Lower leg skin (tissue), 4 donors: ENCODE measurements at regions not wholly inside any gene's neighbourhood (a gene's known extent, or its start where the extent isn't known, plus 50 kb on each side); places are given as distances from the start of the nearest gene placed in this dataset.

Source experiments
- DNase-seq, 2 donors: peaks; one replicate each; pipeline ENCODE4 v3.0.0-alpha.2; 2019; ENCODE audit warnings: low spot score in 2 of 2
- H3K4me3 ChIP-seq: fragments of 200-600 bp; sonication (generic); 2 replicates; pipeline ENCODE4 v1.5.1; 2017; ENCODE audit warnings: mild to moderate bottlenecking, low read depth; ENCODE audit not compliant: poor library complexity, severe bottlenecking
- CTCF ChIP-seq, 3 donors: fragments of 450-650 bp; IDR thresholded peaks; one replicate each; pipeline ENCODE4 v1.5.1; 2016; ENCODE audit warnings: antibody characterized with exemption in 3 of 3, mild to moderate bottlenecking in 3 of 3, moderate library complexity in 2 of 3
- POLR2A ChIP-seq, 2 donors: fragments of 450-650 bp; IDR thresholded peaks; one replicate each; pipeline ENCODE4 v1.6.1; 2016 to 2017; ENCODE audit warnings: antibody characterized with exemption in 2 of 2, mild to moderate bottlenecking in 1 of 2, moderate library complexity in 1 of 2
- WGBS, 2 donors: methylation state at CpG; one replicate each; pipeline ENCODE4 v1.1.5; 2018; 5-methylcytosine and 5-hydroxymethylcytosine counted together
- intact Hi-C: fragments of 100-400 bp; cut with DNase I; formaldehyde crosslinking; loops from one replicate; pipeline ENCODE4 v1.15.0; 2023; ENCODE audit warnings: low total_unique reads

GRCh38 chr4:13706716-13707115 is 79.2 kb upstream of the BOD1L1 start:
- DNase-seq, result no peak
- intact Hi-C loops, result no loop called here
- no peak overlapping the region for H3K4me3 ChIP-seq
- 32 to 34% methylated on average over 3 of the region's 3 CpGs for WGBS, 2 donors
- no peak for TF ChIP-seq POLR2A (IDR thresholded peaks at IDR 0.05)
- no peak for TF ChIP-seq CTCF (IDR thresholded peaks at IDR 0.05)

- TF ChIP-seq POLR2A (IDR thresholded peaks at IDR 0.05) (no peak), CTCF (IDR thresholded peaks at IDR 0.05) (no peak)
- H3K4me3 ChIP-seq, result no peak overlapping the region
- intact Hi-C loops, result no loop called here
- 89 to 92% methylated on average over 8 of the region's 8 CpGs for WGBS, 2 donors
- DNase-seq, result no peak
These were observed 82.8 kb upstream of the BOD1L1 start for GRCh38 chr4:13710246-13710885.

GRCh38 chr4:13711233-13711785 is 83.8 kb upstream of the BOD1L1 start:
- TF ChIP-seq POLR2A (IDR thresholded peaks at IDR 0.05) (no peak), CTCF (IDR thresholded peaks at IDR 0.05) (no peak)
- no peak overlapping the region for H3K4me3 ChIP-seq
- 67 to 88% methylated on average over 5 of the region's 5 CpGs for WGBS, 2 donors
- no peak for DNase-seq
- intact Hi-C loops, result no loop called here

- intact Hi-C loops, result no loop called here
- 33 to 75% methylated on average over 2 of the region's 2 CpGs for WGBS, 2 donors
These were observed 94.4 kb upstream of the BOD1L1 start for GRCh38 chr4:13721894-13722293.

GRCh38 chr4:13722649-13723048 is 95.1 kb upstream of the BOD1L1 start:
- no peak for TF ChIP-seq CTCF (IDR thresholded peaks at IDR 0.05)
- no peak for TF ChIP-seq POLR2A (IDR thresholded peaks at IDR 0.05)
- no peak for DNase-seq
- WGBS, 2 donors, result 89 to 97% methylated on average over 1 of the region's 1 CpG
- H3K4me3 ChIP-seq, result no peak overlapping the region
- intact Hi-C loops, result no loop called here

More at GRCh38 chr4:13721894-13722293, 94.4 kb upstream of the BOD1L1 start:
- TF ChIP-seq POLR2A (IDR thresholded peaks at IDR 0.05), result no peak
- no peak for TF ChIP-seq CTCF (IDR thresholded peaks at IDR 0.05)
- no peak for DNase-seq
- H3K4me3 ChIP-seq, result no peak overlapping the region

GRCh38 chr4:13728761-13729160 is 101.2 kb upstream of the BOD1L1 start:
- no peak for DNase-seq
- 80 to 90% methylated on average over 6 of the region's 6 CpGs for WGBS, 2 donors
- intact Hi-C loops, result no loop called here
- no peak for TF ChIP-seq POLR2A (IDR thresholded peaks at IDR 0.05)
- no peak for TF ChIP-seq CTCF (IDR thresholded peaks at IDR 0.05)
- H3K4me3 ChIP-seq, result no peak overlapping the region
